ENCODE measurements at regions not wholly inside any gene's neighbourhood (a gene's known extent, or its start where the extent isn't known, plus 50 kb on each side); places are given as distances from the start of the nearest gene placed in this dataset.

- Histone ChIP-seq H3K4me3 (no peak overlapping the region), H3K27me3 (no peaks in the 10 kb centered on the region), H3K27ac (no peak overlapping the region), H3K36me3 (no peaks in the 10 kb centered on the region), H3K4me1 (no peaks in the 10 kb centered on the region), H3K9me3 (no peaks in the 10 kb centered on the region)
- DNase-seq, result no peak
- no peak for TF ChIP-seq POLR2A (IDR thresholded peaks at IDR 0.05)
- no peak for TF ChIP-seq CTCF (IDR thresholded peaks at IDR 0.05 in 4 of 5, conservative IDR thresholded peaks at IDR 0.05 in 1 of 5)
- in situ Hi-C loops (cut with MboI; ENCODE audit: low sequenced_read_pairs in 4 of 4) (no loop called here), intact Hi-C loops (cut with DNase I; ENCODE audit: low total_unique reads) (no loop called here)
- ATAC-seq, result no peak
These were observed 207.2 kb downstream of the C7orf25 start for GRCh38 chr7:42704710-42705109.

GRCh38 chr7:42702647-42703046, 209.2 kb downstream of the C7orf25 start:
- in situ Hi-C loops (cut with MboI; ENCODE audit: low sequenced_read_pairs in 4 of 4), result no loop called here
- Histone ChIP-seq H3K36me3 (no peaks in the 10 kb centered on the region), H3K4me1 (no peaks in the 10 kb centered on the region), H3K27me3 (no peaks in the 10 kb centered on the region), H3K9me3 (no peaks in the 10 kb centered on the region), H3K4me3 (no peak overlapping the region), H3K27ac (no peak overlapping the region)
- ATAC-seq, result no peak
- DNase-seq, result no peak
- no peak for TF ChIP-seq POLR2A (IDR thresholded peaks at IDR 0.05)
- no peak for TF ChIP-seq CTCF (IDR thresholded peaks at IDR 0.05 in 4 of 5, conservative IDR thresholded peaks at IDR 0.05 in 1 of 5)
- intact Hi-C loops (cut with DNase I; ENCODE audit: low total_unique reads), result no loop called here

GRCh38 chr7:42700406-42701327, 211.2 kb downstream of the C7orf25 start:
- no peak overlapping the region for H3K27ac ChIP-seq
- ATAC-seq, result no peak

GRCh38 chr7:42699380-42700178, 212.3 kb downstream of the C7orf25 start:
- Histone ChIP-seq H3K4me1 (peaks cover 0 to 8% of the 10 kb centered on the region in 2 donors), H3K27me3 (no peaks in the 10 kb centered on the region), H3K36me3 (no peaks in the 10 kb centered on the region), H3K4me3 (no peak overlapping the region), H3K27ac (no peak overlapping the region), H3K9me3 (no peaks in the 10 kb centered on the region)
- in situ Hi-C loops (cut with MboI; ENCODE audit: low sequenced_read_pairs in 4 of 4) (no loop called here), intact Hi-C loops (cut with DNase I; ENCODE audit: low total_unique reads) (no loop called here)
- TF ChIP-seq CTCF (IDR thresholded peaks at IDR 0.05 in 4 of 5, conservative IDR thresholded peaks at IDR 0.05 in 1 of 5), result no peak
- TF ChIP-seq POLR2A (IDR thresholded peaks at IDR 0.05), result no peak
- DNase-seq (no peak), ATAC-seq (no peak)

More at GRCh38 chr7:42700406-42701327, 211.2 kb downstream of the C7orf25 start:
- no peak for TF ChIP-seq CTCF (IDR thresholded peaks at IDR 0.05 in 4 of 5, conservative IDR thresholded peaks at IDR 0.05 in 1 of 5)
- no peak for TF ChIP-seq POLR2A (IDR thresholded peaks at IDR 0.05)
- Histone ChIP-seq H3K4me3 (no peak overlapping the region), H3K9me3 (no peaks in the 10 kb centered on the region), H3K4me1 (no peaks in the 10 kb centered on the region), H3K27me3 (no peaks in the 10 kb centered on the region), H3K36me3 (no peaks in the 10 kb centered on the region)
- no peak for DNase-seq
- in situ Hi-C loops (cut with MboI; ENCODE audit: low sequenced_read_pairs in 4 of 4), result no loop called here
- intact Hi-C loops (cut with DNase I; ENCODE audit: low total_unique reads), result no loop called here

Data from gastrocnemius medialis (tissue), 4 donors.